Smooth muscle cell (in vitro differentiated cells): ENCODE measurements at regions not wholly inside any gene's neighbourhood (a gene's known extent, or its start where the extent isn't known, plus 50 kb on each side); places are given as distances from the start of the nearest gene placed in this dataset.

ENCODE experiments used
- DNase-seq: peaks from one replicate; lab custom pipeline; 2025; ENCODE audit not compliant: unreplicated experiment; lab: John Stamatoyannopoulos, UW
- H2AFZ ChIP-seq: fragments of 200-600 bp; sonication (generic); 2 replicates; pipeline ENCODE4 v1.6.0; 2016; ENCODE audit warnings: antibody characterized with exemption, low read depth, mild to moderate bottlenecking
- H3F3A ChIP-seq: fragments of 200-600 bp; sonication (generic); 2 replicates; pipeline ENCODE4 v1.6.0; 2017; ENCODE audit warnings: antibody characterized with exemption, low read depth
- H3K27ac ChIP-seq: fragments of 200-600 bp; sonication (generic); 2 replicates; pipeline ENCODE4 v1.5.1; 2016; ENCODE audit warnings: low read depth, mild to moderate bottlenecking
- H3K27me3 ChIP-seq: fragments of 200-600 bp; sonication (generic); 2 replicates; pipeline ENCODE4 v1.6.1; 2016; ENCODE audit warnings: low read depth, mild to moderate bottlenecking
- H3K36me3 ChIP-seq: fragments of 200-600 bp; sonication (generic); 2 replicates; pipeline ENCODE4 v1.5.1; 2016; ENCODE audit warnings: low read depth
- H3K4me1 ChIP-seq: fragments of 200-600 bp; sonication (generic); 2 replicates; pipeline ENCODE4 v1.5.1; 2016; ENCODE audit warnings: low read depth
- H3K4me2 ChIP-seq: fragments of 200-600 bp; sonication (generic); 2 replicates; pipeline ENCODE4 v1.6.0; 2016; ENCODE audit warnings: mild to moderate bottlenecking
- H3K4me3 ChIP-seq: fragments of 200-600 bp; sonication (generic); 2 replicates; pipeline ENCODE4 v1.5.1; 2016; ENCODE audit warnings: mild to moderate bottlenecking
- H3K79me2 ChIP-seq: fragments of 200-600 bp; sonication (generic); 2 replicates; pipeline ENCODE4 v1.6.0; 2016; ENCODE audit warnings: low read depth, mild to moderate bottlenecking
- H3K9ac ChIP-seq: fragments of 200-600 bp; sonication (generic); 2 replicates; pipeline ENCODE4 v1.6.0; 2016; ENCODE audit warnings: low read depth
- H3K9me3 ChIP-seq: fragments of 200-600 bp; sonication (generic); replicated peaks from 2 replicates; pipeline ENCODE4 v1.5.1; 2016; ENCODE audit warnings: low read depth
- H4K20me1 ChIP-seq: fragments of 200-600 bp; sonication (generic); 2 replicates; pipeline ENCODE4 v1.6.0; 2016; ENCODE audit warnings: low read depth
- WGBS: methylation state at CpG from one replicate; pipeline ENCODE4 v1.1.7; 2016; ENCODE audit warnings: low lambda C conversion rate; 5-methylcytosine and 5-hydroxymethylcytosine counted together
- TF ChIP-seq, protein P1 (sequence below): fragments of 200-600 bp; sonication (generic); IDR thresholded peaks from 2 replicates; pipeline ENCODE4 v1.5.1; 2017; ENCODE audit warnings: borderline replicate concordance, mild to moderate bottlenecking, antibody characterized with exemption; ENCODE audit not compliant: insufficient read depth, poor library complexity, severe bottlenecking

GRCh38 chr7:93011351-93012294, 106.2 kb downstream of the SAMD9 start:
- no peak for DNase-seq
- Histone ChIP-seq H4K20me1 (no peaks in the 10 kb centered on the region), H3K36me3 (no peaks in the 10 kb centered on the region), H3K4me2 (peak overlapping the region; percentile 69), H2AFZ (peak overlapping the region; percentile 2), H3K4me3 (no peak overlapping the region), H3K9me3 (no peaks in the 10 kb centered on the region), H3K9ac (peak overlapping the region; percentile 68), H3F3A (peaks cover 23% of the 10 kb centered on the region), H3K27me3 (no peaks in the 10 kb centered on the region), H3K4me1 (peaks cover 38% of the 10 kb centered on the region), H3K79me2 (no peaks in the 10 kb centered on the region), H3K27ac (peak overlapping the region; percentile 95)
- 19% methylated on average over 7 of the region's 7 CpGs for WGBS
- TF ChIP-seq, protein P1, sequence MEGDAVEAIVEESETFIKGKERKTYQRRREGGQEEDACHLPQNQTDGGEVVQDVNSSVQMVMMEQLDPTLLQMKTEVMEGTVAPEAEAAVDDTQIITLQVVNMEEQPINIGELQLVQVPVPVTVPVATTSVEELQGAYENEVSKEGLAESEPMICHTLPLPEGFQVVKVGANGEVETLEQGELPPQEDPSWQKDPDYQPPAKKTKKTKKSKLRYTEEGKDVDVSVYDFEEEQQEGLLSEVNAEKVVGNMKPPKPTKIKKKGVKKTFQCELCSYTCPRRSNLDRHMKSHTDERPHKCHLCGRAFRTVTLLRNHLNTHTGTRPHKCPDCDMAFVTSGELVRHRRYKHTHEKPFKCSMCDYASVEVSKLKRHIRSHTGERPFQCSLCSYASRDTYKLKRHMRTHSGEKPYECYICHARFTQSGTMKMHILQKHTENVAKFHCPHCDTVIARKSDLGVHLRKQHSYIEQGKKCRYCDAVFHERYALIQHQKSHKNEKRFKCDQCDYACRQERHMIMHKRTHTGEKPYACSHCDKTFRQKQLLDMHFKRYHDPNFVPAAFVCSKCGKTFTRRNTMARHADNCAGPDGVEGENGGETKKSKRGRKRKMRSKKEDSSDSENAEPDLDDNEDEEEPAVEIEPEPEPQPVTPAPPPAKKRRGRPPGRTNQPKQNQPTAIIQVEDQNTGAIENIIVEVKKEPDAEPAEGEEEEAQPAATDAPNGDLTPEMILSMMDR: no peak

DNA sequence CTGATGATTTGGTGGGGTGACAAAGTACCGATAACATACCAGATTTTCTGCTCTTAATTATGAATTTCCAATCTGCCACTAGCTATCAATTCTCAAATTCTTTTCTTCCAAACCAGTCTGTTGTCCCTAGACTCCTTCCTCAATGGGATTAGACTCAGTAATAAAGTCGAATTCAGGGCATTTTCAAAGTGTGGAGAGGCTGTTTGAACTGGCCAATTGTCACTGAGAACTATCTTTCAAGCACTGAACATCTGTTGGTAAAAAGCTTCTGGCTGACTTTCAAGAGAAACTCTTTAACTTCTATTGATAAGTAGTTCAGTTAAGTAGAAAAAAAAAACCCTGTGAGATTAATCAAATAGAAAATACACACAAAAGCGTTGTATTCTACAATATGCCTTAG, 108.9 kb downstream of the SAMD9 start:
- no peaks in the 10 kb centered on the region for H4K20me1 ChIP-seq
- TF ChIP-seq, protein P1: no peak
- H2AFZ ChIP-seq: no peak overlapping the region
- H3K79me2 ChIP-seq: no peaks in the 10 kb centered on the region
- WGBS: 66% methylated on average over 3 of the region's 3 CpGs
- H3K9me3 ChIP-seq: no peaks in the 10 kb centered on the region
- no peak overlapping the region for H3K27ac ChIP-seq
- H3F3A ChIP-seq: no peaks in the 10 kb centered on the region
- peaks cover 21% of the 10 kb centered on the region for H3K4me1 ChIP-seq
- H3K36me3 ChIP-seq: no peaks in the 10 kb centered on the region
- no peak overlapping the region for H3K4me2 ChIP-seq
- H3K4me3 ChIP-seq: no peak overlapping the region
- no peak overlapping the region for H3K9ac ChIP-seq
- DNase-seq: no peak
- H3K27me3 ChIP-seq: no peaks in the 10 kb centered on the region

DNA sequence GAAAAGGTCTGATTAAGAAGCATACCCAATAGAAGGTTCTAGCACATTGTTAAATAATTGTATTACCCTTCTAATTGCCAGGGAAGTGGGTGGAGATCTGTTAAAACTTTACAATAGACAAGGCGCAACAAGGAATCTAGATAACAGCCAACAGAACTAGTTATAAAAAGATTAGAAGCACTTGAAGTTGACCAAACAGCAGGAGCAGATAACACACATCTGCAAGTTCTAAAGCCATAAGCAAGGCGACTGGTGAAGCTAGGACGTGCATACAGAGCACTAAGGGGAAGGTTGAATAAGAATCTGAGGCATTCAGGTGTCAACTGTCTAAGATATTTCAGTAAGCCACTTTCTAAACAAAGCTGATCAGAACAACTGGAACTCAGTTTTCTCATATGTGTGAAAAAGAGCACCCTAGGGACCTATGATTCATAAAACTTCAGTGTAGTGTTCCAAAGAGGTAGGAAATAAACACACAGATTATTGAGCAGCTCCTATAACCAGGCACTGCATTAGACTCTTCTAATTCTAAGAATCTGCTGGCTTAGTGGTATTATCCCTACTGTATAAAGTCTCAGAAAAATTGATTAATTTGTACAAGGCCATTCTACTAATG, 111.2 kb downstream of the SAMD9 start:
- Histone ChIP-seq H3K4me2 (no peak overlapping the region), H4K20me1 (no peaks in the 10 kb centered on the region), H2AFZ (no peak overlapping the region), H3K79me2 (no peaks in the 10 kb centered on the region), H3K9me3 (no peaks in the 10 kb centered on the region), H3F3A (no peaks in the 10 kb centered on the region), H3K4me3 (no peak overlapping the region), H3K27ac (no peak overlapping the region), H3K4me1 (peaks cover 7% of the 10 kb centered on the region), H3K36me3 (no peaks in the 10 kb centered on the region), H3K9ac (no peak overlapping the region), H3K27me3 (no peaks in the 10 kb centered on the region)
- TF ChIP-seq, protein P1: no peak
- no peak for DNase-seq
- 35% methylated on average over 3 of the region's 3 CpGs for WGBS
